SU-DHL-6 (cell line): ENCODE measurements at regions not wholly inside any gene's neighbourhood (a gene's known extent, or its start where the extent isn't known, plus 50 kb on each side); places are given as distances from the start of the nearest gene placed in this dataset.

Experiments used
- EZH2phosphoT487 ChIP-seq: fragments of 200-600 bp; sonication (generic), shearing (Covaris generic); conservative IDR thresholded peaks from 2 replicates; pipeline ENCODE4 v1.6.1; 2018; ENCODE audit warnings: mild to moderate bottlenecking, antibody characterized with exemption, low read length, moderate library complexity, mixed read lengths
- TF ChIP-seq, protein P1 (sequence below): fragments of 200-600 bp; sonication (generic); IDR thresholded peaks from one replicate; pipeline ENCODE4 v1.5.1; 2017; ENCODE audit warnings: antibody characterized with exemption, mild to moderate bottlenecking, low read length, moderate library complexity; ENCODE audit not compliant: insufficient read depth, poor library complexity, severe bottlenecking

DNA sequence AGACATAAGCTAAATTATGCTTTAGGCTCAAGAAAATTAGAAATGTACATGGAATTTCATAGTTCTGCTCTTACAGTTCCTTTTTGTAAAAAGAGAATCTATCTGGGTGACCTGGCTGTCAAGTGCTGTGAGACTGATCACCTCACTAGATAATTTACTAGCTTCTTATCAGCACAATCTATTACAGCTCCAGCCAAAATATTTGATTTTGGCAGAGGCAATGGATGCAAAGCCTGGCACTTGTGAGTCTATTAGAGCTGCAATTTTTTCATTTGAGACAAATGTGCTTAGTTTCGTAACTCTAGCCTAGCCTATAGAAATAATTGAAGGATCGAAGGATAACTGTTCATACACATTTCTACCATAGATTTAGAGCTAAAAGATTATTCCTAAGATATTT lies 927.5 kb downstream of the SLC6A15 start:
- TF ChIP-seq EZH2phosphoT487: no peak
- TF ChIP-seq, protein P1, sequence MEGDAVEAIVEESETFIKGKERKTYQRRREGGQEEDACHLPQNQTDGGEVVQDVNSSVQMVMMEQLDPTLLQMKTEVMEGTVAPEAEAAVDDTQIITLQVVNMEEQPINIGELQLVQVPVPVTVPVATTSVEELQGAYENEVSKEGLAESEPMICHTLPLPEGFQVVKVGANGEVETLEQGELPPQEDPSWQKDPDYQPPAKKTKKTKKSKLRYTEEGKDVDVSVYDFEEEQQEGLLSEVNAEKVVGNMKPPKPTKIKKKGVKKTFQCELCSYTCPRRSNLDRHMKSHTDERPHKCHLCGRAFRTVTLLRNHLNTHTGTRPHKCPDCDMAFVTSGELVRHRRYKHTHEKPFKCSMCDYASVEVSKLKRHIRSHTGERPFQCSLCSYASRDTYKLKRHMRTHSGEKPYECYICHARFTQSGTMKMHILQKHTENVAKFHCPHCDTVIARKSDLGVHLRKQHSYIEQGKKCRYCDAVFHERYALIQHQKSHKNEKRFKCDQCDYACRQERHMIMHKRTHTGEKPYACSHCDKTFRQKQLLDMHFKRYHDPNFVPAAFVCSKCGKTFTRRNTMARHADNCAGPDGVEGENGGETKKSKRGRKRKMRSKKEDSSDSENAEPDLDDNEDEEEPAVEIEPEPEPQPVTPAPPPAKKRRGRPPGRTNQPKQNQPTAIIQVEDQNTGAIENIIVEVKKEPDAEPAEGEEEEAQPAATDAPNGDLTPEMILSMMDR: no peak
